ENCODE measurements at regions not wholly inside any gene's neighbourhood (a gene's known extent, or its start where the extent isn't known, plus 50 kb on each side); places are given as distances from the start of the nearest gene placed in this dataset.

GRCh38 chr6:125432963-125433362 is 131.2 kb upstream of the HDDC2 start:
- TF ChIP-seq MAX (IDR thresholded peaks at IDR 0.05; ENCODE audit: insufficient read depth, insufficient read length) (no peak), POLR2A (IDR thresholded peaks at IDR 0.05; ENCODE audit: low read depth, low read length) (no peak), FOS (IDR thresholded peaks at IDR 0.05; ENCODE audit: borderline replicate concordance, insufficient read depth, low read length) (no peak), CTCF (IDR thresholded peaks at IDR 0.05; ENCODE audit: extremely low read depth in 1 of 2, insufficient read depth in 1 of 2, low read depth in 1 of 2, low read length in 2 of 2) (no peak), GATA2 (IDR thresholded peaks at IDR 0.05; ENCODE audit: insufficient read depth, insufficient read length, low read depth, low read length) (no peak), POLR2AphosphoS5 (IDR thresholded peaks at IDR 0.05; ENCODE audit: insufficient read depth, low read depth, low read length) (no peak), EZH2 (IDR thresholded peaks at IDR 0.05; ENCODE audit: borderline replicate concordance, low read depth, low read length, severe bottlenecking) (no peak), MYC (IDR thresholded peaks at IDR 0.05; ENCODE audit: low read depth, low read length) (no peak), JUN (IDR thresholded peaks at IDR 0.05; ENCODE audit: borderline replicate concordance, insufficient read depth, insufficient read length, low read depth) (no peak)
- Histone ChIP-seq H3K79me2 (ENCODE audit: control insufficient read depth, insufficient read depth, low read length) (no peaks in the 10 kb centered on the region), H4K20me1 (replicated peaks; ENCODE audit: control insufficient read depth, extremely low read depth, insufficient read depth, low read length) (no peaks in the 10 kb centered on the region), H3K4me1 (ENCODE audit: control insufficient read depth, extremely low read depth, insufficient read depth, low read length) (no peaks in the 10 kb centered on the region), H3K27me3 (ENCODE audit: control insufficient read depth in 2 of 2, insufficient read depth in 2 of 2, low read length in 2 of 2) (peaks cover 0 to 1% of the 10 kb centered on the region in 2 experiments), H2AFZ (ENCODE audit: low read depth, low read length) (no peak overlapping the region), H3K9ac (replicated peaks; ENCODE audit: extremely low read depth, insufficient read depth, low read length) (no peak overlapping the region), H3K9me3 (replicated peaks; ENCODE audit: control insufficient read depth, insufficient read depth, low read length) (no peaks in the 10 kb centered on the region), H3K4me3 (replicated peaks in 1 of 3; ENCODE audit: insufficient read depth in 1 of 3, low read depth in 1 of 3, low read length in 3 of 3) (no peak overlapping the region), H3K36me3 (ENCODE audit: control insufficient read depth in 2 of 2, extremely low read depth in 1 of 2, insufficient read depth in 2 of 2, low read length in 2 of 2) (no peaks in the 10 kb centered on the region), H3K27ac (ENCODE audit: insufficient read depth, low read depth, low read length) (no peak overlapping the region), H3K4me2 (ENCODE audit: insufficient read depth, low read length) (no peak overlapping the region), H3K9me1 (replicated peaks; ENCODE audit: control insufficient read depth, extremely low read depth, insufficient read depth, low read length) (no peaks in the 10 kb centered on the region)
- intact Hi-C loops (cut with micrococcal nuclease) (no loop called here), dilution Hi-C loops (cut with MboI; ENCODE audit: extremely low pct_ligation_motif_present, low sequenced_read_pairs) (no loop called here)
- ChIA-PET POLR2A (no interaction called here), CTCF (no interaction called here)
- BruUV-seq (replicated peaks): no TSS peak
- DNase-seq (ENCODE audit: low read depth, low spot score) (no peak), FAIRE-seq (no peak)

Measured in endothelial cell of umbilical vein (primary cell).